Neural progenitor cell (in vitro differentiated cells): ENCODE measurements at regions not wholly inside any gene's neighbourhood (a gene's known extent, or its start where the extent isn't known, plus 50 kb on each side); places are given as distances from the start of the nearest gene placed in this dataset.
A peak's percentile ranks its signal among the peaks of the same experiment; 100 is the strongest.

ENCODE experiments used
- DNase-seq: peaks from one replicate; pipeline ENCODE4 v3.0.0-alpha.2; 2016; ENCODE audit warnings: low spot score
- H2AFZ ChIP-seq: fragments of 200-600 bp; sonication (generic); replicated peaks from 2 replicates; pipeline ENCODE4 v1.6.1; 2016; ENCODE audit warnings: antibody characterized with exemption
- H3F3A ChIP-seq: fragments of 200-600 bp; sonication (generic); 2 replicates; pipeline ENCODE4 v1.6.1; 2016; ENCODE audit warnings: antibody characterized with exemption, low read depth
- H3K27ac ChIP-seq: fragments of 200-600 bp; sonication (generic); 2 replicates; pipeline ENCODE4 v1.5.1; 2016; ENCODE audit warnings: mild to moderate bottlenecking
- H3K27me3 ChIP-seq: fragments of 200-600 bp; sonication (generic); 2 replicates; pipeline ENCODE4 v1.6.1; 2016; ENCODE audit warnings: mild to moderate bottlenecking, moderate library complexity
- H3K36me3 ChIP-seq: fragments of 200-600 bp; sonication (generic); 2 replicates; pipeline ENCODE4 v1.5.1; 2016
- H3K4me1 ChIP-seq: fragments of 200-600 bp; sonication (generic); 2 replicates; pipeline ENCODE4 v1.6.1; 2016; ENCODE audit warnings: mixed run types
- H3K4me2 ChIP-seq: fragments of 200-600 bp; sonication (generic); 2 replicates; pipeline ENCODE4 v1.6.1; 2016
- H3K4me3 ChIP-seq: fragments of 200-600 bp; sonication (generic); 2 replicates; pipeline ENCODE4 v1.5.1; 2016
- H3K79me2 ChIP-seq: fragments of 200-600 bp; sonication (generic); 2 replicates; pipeline ENCODE4 v1.6.1; 2016; ENCODE audit warnings: low read depth
- H3K9ac ChIP-seq: fragments of 200-600 bp; sonication (generic); 2 replicates; pipeline ENCODE4 v1.6.1; 2016
- H3K9me3 ChIP-seq: fragments of 200-600 bp; sonication (generic); 2 replicates; pipeline ENCODE4 v1.5.1; 2016; ENCODE audit warnings: low read depth
- H4K20me1 ChIP-seq: fragments of 200-600 bp; sonication (generic); 2 replicates; pipeline ENCODE4 v1.6.1; 2016; ENCODE audit warnings: low read depth
- H3K27ac Mint-ChIP-seq: 3 replicates; pipeline ENCODE4 v1.8.0; 2021; ENCODE audit warnings: mixed read lengths
- H3K27me3 Mint-ChIP-seq: 2 replicates; pipeline ENCODE4 v1.8.0; 2022; ENCODE audit warnings: low read depth, mild to moderate bottlenecking, inconsistent platforms, moderate library complexity, mixed read lengths; ENCODE audit not compliant: insufficient read depth
- H3K36me3 Mint-ChIP-seq: 3 replicates; pipeline ENCODE4 v1.8.0; 2021; ENCODE audit warnings: mixed read lengths
- H3K4me1 Mint-ChIP-seq: 3 replicates; pipeline ENCODE4 v1.8.0; 2021; ENCODE audit warnings: mixed read lengths
- H3K4me3 Mint-ChIP-seq: 3 replicates; pipeline ENCODE4 v1.8.0; 2021; ENCODE audit warnings: mild to moderate bottlenecking, moderate library complexity, mixed read lengths
- H3K9me3 Mint-ChIP-seq: 3 replicates; pipeline ENCODE4 v1.8.0; 2020; ENCODE audit warnings: mixed read lengths
- EZH2 ChIP-seq: fragments of 200-600 bp; sonication (generic); IDR thresholded peaks from 2 replicates; pipeline ENCODE4 v1.6.1; 2017; ENCODE audit warnings: antibody characterized with exemption, mild to moderate bottlenecking, moderate library complexity
- EZH2phosphoT487 ChIP-seq: fragments of 200-600 bp; sonication (generic); IDR thresholded peaks from 2 replicates; pipeline ENCODE4 v1.6.1; 2017; ENCODE audit warnings: antibody characterized with exemption
- TF ChIP-seq, protein P1 (sequence below): fragments of 200-600 bp; sonication (generic); IDR thresholded peaks from 2 replicates; pipeline ENCODE4 v1.5.1; 2017; ENCODE audit warnings: antibody characterized with exemption, mild to moderate bottlenecking

GRCh38 chr6:37093728-37094069 is 76.3 kb upstream of the PIM1 start:
- H3K36me3 ChIP-seq: no peaks in the 10 kb centered on the region
- no peak overlapping the region for H3K4me3 Mint-ChIP-seq

GRCh38 chr6:37095997-37096396 is 74.0 kb upstream of the PIM1 start:
- H3K4me3 Mint-ChIP-seq: no peak overlapping the region
- Histone ChIP-seq H3K9ac (no peak overlapping the region), H2AFZ (no peak overlapping the region), H3K27ac (no peak overlapping the region), H3K27me3 (no peaks in the 10 kb centered on the region), H3K4me2 (no peak overlapping the region), H3K36me3 (no peaks in the 10 kb centered on the region), H3F3A (no peaks in the 10 kb centered on the region), H3K79me2 (no peaks in the 10 kb centered on the region), H3K9me3 (no peaks in the 10 kb centered on the region), H3K4me3 (no peak overlapping the region), H4K20me1 (no peaks in the 10 kb centered on the region), H3K4me1 (no peaks in the 10 kb centered on the region)
- TF ChIP-seq EZH2phosphoT487 (no peak), EZH2 (no peak)
- TF ChIP-seq, protein P1, sequence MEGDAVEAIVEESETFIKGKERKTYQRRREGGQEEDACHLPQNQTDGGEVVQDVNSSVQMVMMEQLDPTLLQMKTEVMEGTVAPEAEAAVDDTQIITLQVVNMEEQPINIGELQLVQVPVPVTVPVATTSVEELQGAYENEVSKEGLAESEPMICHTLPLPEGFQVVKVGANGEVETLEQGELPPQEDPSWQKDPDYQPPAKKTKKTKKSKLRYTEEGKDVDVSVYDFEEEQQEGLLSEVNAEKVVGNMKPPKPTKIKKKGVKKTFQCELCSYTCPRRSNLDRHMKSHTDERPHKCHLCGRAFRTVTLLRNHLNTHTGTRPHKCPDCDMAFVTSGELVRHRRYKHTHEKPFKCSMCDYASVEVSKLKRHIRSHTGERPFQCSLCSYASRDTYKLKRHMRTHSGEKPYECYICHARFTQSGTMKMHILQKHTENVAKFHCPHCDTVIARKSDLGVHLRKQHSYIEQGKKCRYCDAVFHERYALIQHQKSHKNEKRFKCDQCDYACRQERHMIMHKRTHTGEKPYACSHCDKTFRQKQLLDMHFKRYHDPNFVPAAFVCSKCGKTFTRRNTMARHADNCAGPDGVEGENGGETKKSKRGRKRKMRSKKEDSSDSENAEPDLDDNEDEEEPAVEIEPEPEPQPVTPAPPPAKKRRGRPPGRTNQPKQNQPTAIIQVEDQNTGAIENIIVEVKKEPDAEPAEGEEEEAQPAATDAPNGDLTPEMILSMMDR: no peak
- peaks cover 25% of the 10 kb centered on the region for H3K4me1 Mint-ChIP-seq
- H3K9me3 Mint-ChIP-seq: no peaks in the 10 kb centered on the region
- H3K27ac Mint-ChIP-seq: peak overlapping the region; percentile 27
- H3K36me3 Mint-ChIP-seq: no peaks in the 10 kb centered on the region
- no peak for DNase-seq
- H3K27me3 Mint-ChIP-seq: peaks cover 13% of the 10 kb centered on the region

More at GRCh38 chr6:37093728-37094069, 76.3 kb upstream of the PIM1 start:
- Histone ChIP-seq H4K20me1 (no peaks in the 10 kb centered on the region), H2AFZ (no peak overlapping the region), H3K4me2 (no peak overlapping the region), H3F3A (no peaks in the 10 kb centered on the region), H3K9me3 (no peaks in the 10 kb centered on the region), H3K9ac (no peak overlapping the region), H3K27me3 (no peaks in the 10 kb centered on the region), H3K4me1 (no peaks in the 10 kb centered on the region), H3K27ac (no peak overlapping the region), H3K4me3 (no peak overlapping the region), H3K79me2 (no peaks in the 10 kb centered on the region)
- Mint-ChIP-seq H3K4me1 (peaks cover 21% of the 10 kb centered on the region), H3K36me3 (no peaks in the 10 kb centered on the region), H3K27ac (no peak overlapping the region), H3K9me3 (no peaks in the 10 kb centered on the region), H3K27me3 (peaks cover 8% of the 10 kb centered on the region)
- TF ChIP-seq EZH2phosphoT487 (no peak), EZH2 (no peak)
- TF ChIP-seq, protein P1: no peak
- DNase-seq: no peak

DNA sequence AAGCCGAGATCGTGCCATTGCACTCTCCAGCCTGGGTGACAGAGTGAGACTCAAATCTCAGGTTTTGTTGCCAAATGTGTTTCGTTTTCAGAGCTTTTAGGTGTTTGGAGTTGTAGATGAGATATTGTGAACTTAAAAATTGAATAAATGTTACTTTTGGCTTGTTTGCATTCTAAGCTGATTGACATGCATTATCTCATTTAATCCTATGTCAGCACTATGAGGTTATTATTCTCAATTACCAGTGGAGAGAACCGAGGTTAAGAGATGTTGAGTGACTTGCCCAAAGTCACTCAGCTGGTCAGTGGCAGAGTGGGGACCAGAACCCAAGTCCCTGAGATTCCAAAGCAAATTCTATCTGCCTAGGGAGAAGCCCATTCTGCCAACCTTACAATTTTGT is 72.6 kb upstream of the PIM1 start:
- Mint-ChIP-seq H3K36me3 (no peaks in the 10 kb centered on the region), H3K9me3 (no peaks in the 10 kb centered on the region), H3K27ac (no peak overlapping the region), H3K4me1 (peaks cover 33% of the 10 kb centered on the region), H3K27me3 (peaks cover 17% of the 10 kb centered on the region), H3K4me3 (no peak overlapping the region)
- Histone ChIP-seq H3K36me3 (no peaks in the 10 kb centered on the region), H4K20me1 (peaks cover 3% of the 10 kb centered on the region), H3K9me3 (no peaks in the 10 kb centered on the region), H3K4me3 (no peak overlapping the region), H3K4me2 (no peak overlapping the region), H3K9ac (no peak overlapping the region), H3K4me1 (peaks cover 7% of the 10 kb centered on the region), H3F3A (peaks cover 8% of the 10 kb centered on the region), H3K79me2 (no peaks in the 10 kb centered on the region), H2AFZ (no peak overlapping the region), H3K27me3 (no peaks in the 10 kb centered on the region), H3K27ac (no peak overlapping the region)
- TF ChIP-seq EZH2phosphoT487 (no peak), EZH2 (no peak)
- TF ChIP-seq, protein P1: no peak
- no peak for DNase-seq

DNA sequence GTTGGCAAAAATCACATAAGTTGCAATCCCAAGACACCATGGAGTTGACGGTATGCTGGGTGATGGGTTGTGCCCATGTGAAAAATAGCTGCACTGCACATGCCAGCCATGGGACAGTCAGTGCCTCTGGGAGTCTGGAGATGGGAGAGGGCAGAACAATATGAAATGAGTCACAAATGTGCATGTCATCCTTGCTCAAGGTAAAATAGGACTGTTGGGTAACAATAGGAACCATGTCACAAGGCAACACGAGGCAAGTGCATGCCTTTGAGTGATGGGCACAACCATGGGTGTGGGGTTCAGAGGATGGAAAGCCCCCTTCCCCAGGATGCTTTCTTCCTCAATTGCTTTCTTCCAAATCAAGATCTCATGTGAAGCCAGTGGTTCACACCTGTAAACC is 70.5 kb upstream of the PIM1 start:
- Histone ChIP-seq H3K27me3 (no peaks in the 10 kb centered on the region), H3K4me2 (no peak overlapping the region), H3K36me3 (no peaks in the 10 kb centered on the region), H3F3A (peaks cover 29% of the 10 kb centered on the region), H4K20me1 (peaks cover 3% of the 10 kb centered on the region), H3K4me3 (no peak overlapping the region), H3K9ac (no peak overlapping the region), H2AFZ (no peak overlapping the region), H3K27ac (no peak overlapping the region), H3K9me3 (no peaks in the 10 kb centered on the region), H3K79me2 (no peaks in the 10 kb centered on the region), H3K4me1 (peaks cover 24% of the 10 kb centered on the region)
- H3K27ac Mint-ChIP-seq: peak overlapping the region; percentile 64
- H3K4me3 Mint-ChIP-seq: no peak overlapping the region
- peaks cover 42% of the 10 kb centered on the region for H3K4me1 Mint-ChIP-seq
- DNase-seq: no peak
- H3K36me3 Mint-ChIP-seq: no peaks in the 10 kb centered on the region
- TF ChIP-seq EZH2: no peak
- TF ChIP-seq, protein P1: no peak
- no peak for TF ChIP-seq EZH2phosphoT487
- no peaks in the 10 kb centered on the region for H3K9me3 Mint-ChIP-seq
- H3K27me3 Mint-ChIP-seq: peaks cover 15% of the 10 kb centered on the region
